ENCODE measurements at regions not wholly inside any gene's neighbourhood (a gene's known extent, or its start where the extent isn't known, plus 50 kb on each side); places are given as distances from the start of the nearest gene placed in this dataset.

DNA sequence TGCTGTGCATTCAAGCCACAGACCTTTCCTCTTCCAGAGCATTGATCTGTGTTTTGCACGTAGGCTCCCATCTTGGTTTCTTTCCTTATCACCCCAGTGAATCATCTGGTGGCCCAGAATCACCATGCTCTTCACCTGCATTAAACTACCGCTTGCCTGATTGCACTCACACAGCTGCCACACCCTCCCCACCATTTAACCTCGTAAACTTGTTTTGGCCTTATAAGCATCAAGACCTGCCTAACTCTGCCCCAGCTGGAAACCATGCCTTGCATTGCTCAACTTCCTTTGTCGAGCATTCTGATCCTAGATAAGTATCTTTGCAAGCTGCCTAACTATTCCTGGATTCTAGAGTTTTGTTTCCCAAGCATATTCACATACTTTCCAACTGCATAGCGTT lies 369.6 kb upstream of the SEMA6A start:
- TF ChIP-seq POLR2A (IDR thresholded peaks at IDR 0.05; ENCODE audit: low read depth, low read length) (no peak), GATA2 (IDR thresholded peaks at IDR 0.05; ENCODE audit: insufficient read depth, insufficient read length, low read depth, low read length) (no peak), POLR2AphosphoS5 (IDR thresholded peaks at IDR 0.05; ENCODE audit: insufficient read depth, low read depth, low read length) (no peak), EZH2 (IDR thresholded peaks at IDR 0.05; ENCODE audit: borderline replicate concordance, low read depth, low read length, severe bottlenecking) (no peak), JUN (IDR thresholded peaks at IDR 0.05; ENCODE audit: borderline replicate concordance, insufficient read depth, insufficient read length, low read depth) (no peak), MYC (IDR thresholded peaks at IDR 0.05; ENCODE audit: low read depth, low read length) (no peak)
- TF ChIP-seq, protein P1, sequence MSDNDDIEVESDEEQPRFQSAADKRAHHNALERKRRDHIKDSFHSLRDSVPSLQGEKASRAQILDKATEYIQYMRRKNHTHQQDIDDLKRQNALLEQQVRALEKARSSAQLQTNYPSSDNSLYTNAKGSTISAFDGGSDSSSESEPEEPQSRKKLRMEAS (IDR thresholded peaks at IDR 0.05; ENCODE audit: insufficient read depth, insufficient read length), result no peak
- TF ChIP-seq, protein P2, sequence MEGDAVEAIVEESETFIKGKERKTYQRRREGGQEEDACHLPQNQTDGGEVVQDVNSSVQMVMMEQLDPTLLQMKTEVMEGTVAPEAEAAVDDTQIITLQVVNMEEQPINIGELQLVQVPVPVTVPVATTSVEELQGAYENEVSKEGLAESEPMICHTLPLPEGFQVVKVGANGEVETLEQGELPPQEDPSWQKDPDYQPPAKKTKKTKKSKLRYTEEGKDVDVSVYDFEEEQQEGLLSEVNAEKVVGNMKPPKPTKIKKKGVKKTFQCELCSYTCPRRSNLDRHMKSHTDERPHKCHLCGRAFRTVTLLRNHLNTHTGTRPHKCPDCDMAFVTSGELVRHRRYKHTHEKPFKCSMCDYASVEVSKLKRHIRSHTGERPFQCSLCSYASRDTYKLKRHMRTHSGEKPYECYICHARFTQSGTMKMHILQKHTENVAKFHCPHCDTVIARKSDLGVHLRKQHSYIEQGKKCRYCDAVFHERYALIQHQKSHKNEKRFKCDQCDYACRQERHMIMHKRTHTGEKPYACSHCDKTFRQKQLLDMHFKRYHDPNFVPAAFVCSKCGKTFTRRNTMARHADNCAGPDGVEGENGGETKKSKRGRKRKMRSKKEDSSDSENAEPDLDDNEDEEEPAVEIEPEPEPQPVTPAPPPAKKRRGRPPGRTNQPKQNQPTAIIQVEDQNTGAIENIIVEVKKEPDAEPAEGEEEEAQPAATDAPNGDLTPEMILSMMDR (IDR thresholded peaks at IDR 0.05; ENCODE audit: extremely low read depth in 1 of 2, insufficient read depth in 1 of 2, low read depth in 1 of 2, low read length in 2 of 2), result no peak
